Left colon (tissue), 2 donors: ENCODE measurements at regions not wholly inside any gene's neighbourhood (a gene's known extent, or its start where the extent isn't known, plus 50 kb on each side); places are given as distances from the start of the nearest gene placed in this dataset.

Experiments used
- ATAC-seq: fragments of 200-7000 bp; cut with Tn5 transposase; one replicate; pipeline ENCODE4 v1.9.1; 2020; ENCODE audit warnings: mild to moderate bottlenecking, moderate library complexity
- DNase-seq, 2 donors: peaks; one replicate each; pipeline ENCODE4 v3.0.0-alpha.2; 2020
- intact Hi-C, 2 donors: fragments of 100-400 bp; cut with DNase I in 1 of 2; cut with micrococcal nuclease in 1 of 2; formaldehyde crosslinking; loops; one replicate each; pipeline versions ENCODE4 v1.11.2 to v1.14.0; 2022; cut with DNase I, micrococcal nuclease
- donor health status: DM: no; HTN: no; CAD: no.
- donor health status: DM: yes; HTN: yes; CAD: no.

DNA sequence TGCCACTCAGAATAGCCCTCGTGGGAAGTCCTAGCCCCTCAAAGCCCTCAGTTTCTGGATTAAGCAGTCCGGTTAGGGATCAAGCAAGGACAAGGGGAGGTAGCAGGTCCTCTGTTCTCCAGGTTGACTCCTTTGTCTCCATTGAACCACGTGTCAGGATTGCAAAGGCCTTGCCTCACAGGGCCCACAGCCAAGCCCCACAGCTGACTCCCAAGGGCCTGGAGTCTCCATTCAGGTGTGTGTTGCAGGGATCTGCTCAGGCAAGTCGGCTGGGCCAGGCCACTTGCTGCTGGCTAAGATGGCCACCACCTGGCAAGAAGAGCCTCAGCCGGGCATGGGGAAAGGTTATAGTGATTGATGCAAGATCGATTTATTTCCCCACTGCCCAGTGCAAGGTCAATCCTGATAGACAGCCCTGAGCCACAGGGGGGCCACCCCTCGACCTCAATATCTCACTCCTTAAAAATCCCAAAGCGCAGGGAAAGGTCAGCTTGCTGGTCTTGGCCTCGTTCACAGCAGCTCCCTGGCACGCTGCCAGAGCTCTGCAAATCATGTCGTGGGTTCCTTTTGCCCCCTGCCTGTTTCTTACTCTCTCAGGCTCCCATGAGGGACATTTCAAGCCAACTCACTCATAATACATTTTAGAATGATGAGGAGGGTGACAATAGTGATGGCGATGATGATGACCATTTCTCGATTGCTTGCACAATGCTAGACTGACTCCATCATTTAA lies 75.9 kb downstream of the EDN3 start:
- intact Hi-C loops = no loop called here

GRCh38 chr20:59376998-59377397 lies 76.6 kb downstream of the EDN3 start:
- ATAC-seq (no peak), DNase-seq (no peak)
- intact Hi-C loops = no loop called here

More for the DNA sequence above, 75.9 kb downstream of the EDN3 start:
- ATAC-seq (no peak), DNase-seq (no peak)

DNA sequence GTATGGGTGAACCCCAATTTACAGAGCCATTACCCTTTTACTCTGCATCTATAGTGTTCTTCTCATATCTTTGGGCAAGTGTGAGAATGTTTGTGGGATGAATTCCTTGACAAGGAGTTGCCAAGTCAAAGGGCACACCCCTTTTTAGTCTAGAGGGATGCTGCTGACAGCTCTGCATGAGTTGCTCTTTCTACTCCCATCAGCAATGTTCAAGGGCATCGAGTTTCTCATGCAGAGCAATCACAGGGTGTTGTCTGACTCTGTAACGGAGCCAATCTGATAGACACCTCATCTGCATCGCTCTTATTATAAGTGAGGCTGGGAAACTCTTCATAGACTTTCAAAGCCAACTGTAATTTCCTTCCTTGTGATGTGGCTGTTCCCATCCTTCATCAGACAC lies 77.4 kb downstream of the EDN3 start:
- no peak for ATAC-seq
- intact Hi-C loops = no loop called here
- no peak for DNase-seq

DNA sequence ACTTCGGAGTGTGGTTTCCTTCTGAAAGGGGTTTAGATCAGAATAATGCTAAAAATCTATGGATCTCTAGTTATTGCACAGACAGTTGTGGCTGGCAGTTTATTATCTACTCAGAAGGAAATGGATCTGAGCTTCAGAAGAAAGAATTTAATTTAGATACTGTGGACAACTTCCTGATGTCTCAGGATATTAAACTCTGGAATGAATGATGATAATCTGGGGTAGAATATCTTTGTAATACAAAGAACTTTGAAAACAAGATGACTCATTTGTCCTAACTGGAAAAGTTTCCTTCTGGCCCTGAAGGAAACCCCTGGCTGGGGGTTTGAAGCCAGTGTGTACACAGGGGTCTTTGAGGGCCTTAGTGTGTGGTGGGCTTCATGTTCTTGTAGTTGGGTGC lies 78.0 kb downstream of the EDN3 start:
- DNase-seq = no peak
- no peak for ATAC-seq
- intact Hi-C loops = no loop called here

DNA sequence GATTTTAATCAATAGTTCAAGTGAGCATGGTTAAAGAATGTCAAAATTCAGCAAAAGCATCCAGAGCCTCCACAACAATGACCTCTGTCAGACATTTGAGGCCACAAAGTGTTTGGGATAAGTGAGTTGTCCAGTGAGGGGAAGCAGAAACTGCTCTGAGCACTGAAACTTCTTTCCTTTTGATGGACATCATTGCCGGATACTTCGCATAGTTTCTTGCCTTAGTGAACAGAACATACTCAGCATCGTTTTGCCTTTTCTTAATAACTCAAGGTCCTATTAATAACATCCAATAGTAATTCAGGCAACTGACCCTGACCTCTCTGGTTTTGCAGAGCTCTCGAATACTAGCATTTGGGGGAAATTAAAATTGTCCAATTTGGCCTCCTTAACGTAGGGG lies 78.6 kb downstream of the EDN3 start:
- DNase-seq (no peak), ATAC-seq (no peak)
- intact Hi-C loops = no loop called here

GRCh38 chr20:59381689-59382088 lies 81.3 kb downstream of the EDN3 start:
- intact Hi-C loops = no loop called here
- ATAC-seq = no peak
- DNase-seq = no peak

GRCh38 chr20:59382157-59382725 lies 81.8 kb downstream of the EDN3 start:
- no peak for ATAC-seq
- intact Hi-C loops = no loop called here
- no peak for DNase-seq

- DNase-seq = no peak
- intact Hi-C loops = no loop called here
- no peak for ATAC-seq
Measured at GRCh38 chr20:59382907-59383306, 82.5 kb downstream of the EDN3 start.

- ATAC-seq (no peak), DNase-seq (no peak)
- intact Hi-C loops = no loop called here
Measured at GRCh38 chr20:59385038-59385437, 84.6 kb downstream of the EDN3 start.

- DNase-seq (no peak), ATAC-seq (no peak)
Measured at GRCh38 chr20:59385480-59385879, 85.1 kb downstream of the EDN3 start.

GRCh38 chr20:59386809-59387208 lies 86.4 kb downstream of the EDN3 start:
- ATAC-seq (no peak), DNase-seq (no peak)
- intact Hi-C loops = no loop called here

More at GRCh38 chr20:59385480-59385879, 85.1 kb downstream of the EDN3 start:
- intact Hi-C loops = no loop called here

DNA sequence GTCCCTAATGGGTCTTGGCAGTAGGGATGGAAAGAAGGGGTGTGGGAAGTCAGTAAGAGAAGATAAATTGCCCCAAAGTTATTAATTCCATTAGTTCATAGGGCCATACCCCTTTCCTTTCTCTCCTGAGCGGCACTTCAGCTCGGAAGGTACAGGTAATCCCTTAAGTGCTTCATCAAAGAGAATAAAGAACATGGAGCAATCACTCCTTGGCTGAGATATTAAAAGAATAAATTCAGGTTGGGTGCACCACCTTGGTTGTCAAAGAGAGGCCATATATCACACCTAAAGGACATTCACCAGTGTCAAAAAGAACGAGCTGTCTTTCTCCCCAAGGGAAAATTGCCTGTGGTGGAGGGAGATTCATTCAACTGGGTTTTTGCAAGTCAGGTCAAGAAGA lies 87.5 kb downstream of the EDN3 start:
- intact Hi-C loops = no loop called here
- ATAC-seq (no peak), DNase-seq (no peak)

DNA sequence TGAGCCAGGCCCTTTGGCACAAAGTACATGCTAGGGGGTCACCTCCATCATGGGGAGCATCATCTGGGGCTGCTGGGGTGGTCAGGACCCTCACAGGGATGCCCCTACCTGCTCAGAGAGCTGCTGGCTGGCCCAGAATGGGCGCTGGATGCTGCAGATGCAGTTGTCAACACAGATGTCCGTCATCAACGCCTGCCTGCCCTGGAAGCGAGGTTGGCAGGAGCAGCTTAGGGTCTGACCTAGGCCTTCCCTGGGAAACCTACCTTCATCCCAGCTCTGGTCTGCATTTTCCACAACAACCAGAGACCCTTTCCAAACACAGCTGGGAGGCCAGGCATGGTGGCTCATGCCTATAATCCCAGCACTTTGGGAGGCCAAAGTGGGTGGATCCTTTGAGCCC lies 88.0 kb downstream of the EDN3 start:
- no peak for ATAC-seq
- DNase-seq = no peak
- intact Hi-C loops = no loop called here

DNA sequence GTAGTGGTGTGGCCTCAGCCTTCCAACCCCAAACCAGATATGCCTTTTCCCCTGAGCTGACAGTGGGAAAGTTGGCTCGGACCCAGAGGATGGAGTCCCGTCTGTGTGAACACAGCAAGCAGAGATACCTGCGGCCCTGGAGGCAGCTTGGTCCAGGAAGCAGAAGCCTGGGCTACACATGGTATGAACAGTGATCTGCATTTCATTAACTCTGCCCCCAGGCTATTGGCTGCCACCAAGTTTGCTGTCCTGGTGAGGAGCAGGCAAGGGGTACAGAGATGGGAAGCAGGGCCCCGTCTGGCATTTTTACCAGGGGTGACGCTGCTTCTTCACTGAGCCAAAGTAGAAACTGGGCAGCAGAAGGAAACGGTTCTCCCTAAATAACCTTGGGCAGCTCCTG lies 90.0 kb downstream of the EDN3 start:
- intact Hi-C loops = no loop called here
- ATAC-seq (no peak), DNase-seq (no peak)

GRCh38 chr20:59391975-59392374 lies 91.6 kb downstream of the EDN3 start:
- intact Hi-C loops = no loop called here
- no peak for DNase-seq
- ATAC-seq = no peak

DNA sequence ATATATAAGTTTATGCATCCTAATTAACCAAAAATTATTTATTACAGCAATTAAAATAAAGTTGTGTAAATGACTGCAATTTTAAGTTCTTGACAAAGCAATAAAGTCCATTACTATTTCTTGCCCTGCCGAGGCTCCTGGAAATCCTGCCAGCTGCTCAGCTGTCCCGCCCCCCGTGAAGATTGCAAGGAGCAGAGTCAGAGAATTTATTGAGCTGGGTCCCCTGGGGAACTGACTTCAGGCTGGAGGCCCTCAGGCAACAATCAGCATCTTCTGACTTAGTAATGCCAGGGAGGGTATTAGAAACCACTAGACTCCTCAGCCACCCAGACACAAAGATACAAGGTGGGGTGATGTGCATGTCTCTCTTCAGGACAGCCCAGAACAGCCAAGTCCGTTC lies 92.3 kb downstream of the EDN3 start:
- DNase-seq (no peak), ATAC-seq (no peak)
- intact Hi-C loops = no loop called here

GRCh38 chr20:59393142-59393541 lies 92.7 kb downstream of the EDN3 start:
- intact Hi-C loops = no loop called here
- no peak for ATAC-seq
- DNase-seq = no peak

DNA sequence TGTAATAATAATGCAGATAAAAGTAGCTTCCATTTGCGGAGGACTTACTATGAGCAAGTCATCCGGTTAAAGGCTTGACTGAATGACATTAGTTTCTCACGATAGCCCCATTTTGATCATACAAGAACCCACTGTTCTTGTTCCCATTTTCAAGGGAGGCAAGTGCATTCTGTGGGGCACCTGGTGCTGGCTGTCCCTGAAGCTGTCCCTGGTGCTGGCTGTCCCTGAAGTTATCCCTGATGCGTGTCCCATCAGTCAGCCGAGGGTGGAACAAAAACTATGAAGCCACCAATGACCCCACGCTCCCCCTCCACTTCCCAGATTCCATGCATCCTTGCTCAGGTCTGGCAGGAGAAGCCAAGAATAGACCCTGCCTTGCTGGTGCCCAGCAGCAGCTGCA lies 95.3 kb downstream of the EDN3 start:
- intact Hi-C loops = no loop called here
- DNase-seq (no peak), ATAC-seq (no peak)

DNA sequence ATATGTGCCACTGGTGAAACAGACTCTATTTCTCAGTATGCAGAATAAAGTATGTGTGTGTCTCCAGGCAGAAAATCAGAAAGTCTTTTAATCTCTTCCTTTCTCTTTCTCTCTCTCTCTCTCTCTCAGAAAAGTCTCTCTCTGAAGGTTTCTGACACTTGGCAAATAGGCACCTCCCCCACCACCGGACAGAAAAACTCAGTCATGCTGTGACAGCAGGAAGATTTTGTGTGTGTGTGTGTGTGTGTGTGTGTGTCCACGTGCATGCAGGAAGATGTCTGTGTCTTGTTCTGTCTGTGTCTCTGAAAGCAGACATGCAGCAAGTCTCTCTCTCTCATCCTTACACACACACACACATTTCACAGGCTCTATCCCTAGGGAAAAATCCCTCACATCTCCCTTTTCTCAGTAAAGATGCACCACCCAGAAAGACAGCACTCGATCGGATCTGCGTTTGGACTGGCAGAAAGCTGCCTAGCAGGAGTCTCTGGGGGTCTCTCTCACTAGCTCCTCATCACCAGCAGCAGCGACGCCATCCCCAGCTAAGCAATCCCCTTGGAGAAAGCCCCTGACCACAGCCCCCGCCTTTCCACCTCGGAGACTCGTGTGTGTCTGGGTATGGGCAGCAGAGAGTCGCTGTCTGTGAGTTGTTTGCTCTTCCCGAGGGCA lies 98.3 kb downstream of the EDN3 start:
- intact Hi-C loops = no loop called here
- DNase-seq (no peak), ATAC-seq (no peak)

- DNase-seq (no peak), ATAC-seq (no peak)
- intact Hi-C loops = loop anchor here in 1 of 2 donors (10.0 kb wide), 2 partner anchors 315 to 525 kb away; no protein-coding TSS in a partner anchor
Measured at GRCh38 chr20:59399426-59400099, 99.2 kb downstream of the EDN3 start.
